Testis (tissue), 2 donors: ENCODE measurements at regions not wholly inside any gene's neighbourhood (a gene's known extent, or its start where the extent isn't known, plus 50 kb on each side); places are given as distances from the start of the nearest gene placed in this dataset.

Source experiments
- CTCF ChIP-seq, 3 experiments: fragments of 450-650 bp in 2 of 3; fragments of 200-600 bp in 1 of 3; sonication (generic) in 1 of 3; IDR thresholded peaks; one replicate each; pipeline ENCODE4 v1.5.1; 2016 to 2019; ENCODE audit warnings: antibody characterized with exemption in 3 of 3, mild to moderate bottlenecking in 2 of 3, moderate library complexity in 1 of 3
- POLR2A ChIP-seq: fragments of 450-650 bp; IDR thresholded peaks from one replicate; pipeline ENCODE4 v1.6.1; 2017; ENCODE audit warnings: antibody characterized with exemption, mild to moderate bottlenecking, moderate library complexity

- no peak for TF ChIP-seq POLR2A
- no peak for TF ChIP-seq CTCF (IDR thresholded peaks at IDR 0.05)
These were observed 411.5 kb downstream of the NFIB start for GRCh38 chr9:13902286-13903066.
